Activated CD8-positive, alpha-beta memory T cell treated with anti-CD3 and anti-CD28 coated beads, Interleukin-2, amount 50 U/mL, for 48 hours (primary cell): ENCODE measurements at regions not wholly inside any gene's neighbourhood (a gene's known extent, or its start where the extent isn't known, plus 50 kb on each side); places are given as distances from the start of the nearest gene placed in this dataset.
"Not testable (repeated sequence)": the region's sequence is repeated elsewhere in the genome, so short reads cannot be mapped to it uniquely, and the experiment has no call there.

Experiments used
- DNase-seq: peaks from one replicate; pipeline ENCODE4 v3.0.0-alpha.2; 2020

DNA sequence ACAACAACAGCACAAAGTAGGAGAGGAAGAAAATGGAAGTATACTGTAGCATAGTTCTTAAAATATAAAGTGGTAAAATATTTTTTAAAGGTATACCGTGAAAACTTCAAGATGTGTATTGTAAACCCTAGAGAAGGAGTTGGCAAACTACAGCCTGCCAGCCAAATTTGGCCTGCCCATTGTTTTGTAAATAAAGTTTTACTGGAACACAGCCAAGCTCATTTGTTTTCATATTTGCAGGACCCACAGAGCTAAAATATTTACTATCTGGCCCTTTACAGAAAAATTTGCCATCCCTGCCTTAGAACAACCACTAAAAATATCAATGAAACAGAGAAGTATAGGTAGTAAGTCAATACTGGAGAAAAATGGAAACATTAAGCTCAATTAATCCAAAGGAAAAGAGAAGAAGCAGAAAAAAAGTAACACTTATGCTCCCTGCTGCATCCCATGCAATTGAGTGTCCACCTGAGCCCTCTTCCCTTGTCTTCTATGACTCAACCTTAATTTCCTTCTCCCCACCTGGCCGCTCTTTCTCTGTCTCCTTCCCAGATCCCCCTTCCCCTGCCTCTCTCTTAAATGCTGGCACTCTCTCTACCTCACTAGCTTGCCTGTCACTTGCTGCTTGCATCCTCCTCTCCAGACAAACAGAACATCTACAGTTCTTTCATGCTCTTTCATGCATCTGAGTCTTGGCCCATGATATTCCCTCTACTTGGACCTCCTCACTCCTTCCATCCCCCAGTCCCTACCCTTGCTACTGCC lies 50.6 kb upstream of the FER start:
- DNase-seq: no peak

GRCh38 chr5:108696407-108696806 lies 51.3 kb upstream of the FER start:
- DNase-seq: no peak

DNA sequence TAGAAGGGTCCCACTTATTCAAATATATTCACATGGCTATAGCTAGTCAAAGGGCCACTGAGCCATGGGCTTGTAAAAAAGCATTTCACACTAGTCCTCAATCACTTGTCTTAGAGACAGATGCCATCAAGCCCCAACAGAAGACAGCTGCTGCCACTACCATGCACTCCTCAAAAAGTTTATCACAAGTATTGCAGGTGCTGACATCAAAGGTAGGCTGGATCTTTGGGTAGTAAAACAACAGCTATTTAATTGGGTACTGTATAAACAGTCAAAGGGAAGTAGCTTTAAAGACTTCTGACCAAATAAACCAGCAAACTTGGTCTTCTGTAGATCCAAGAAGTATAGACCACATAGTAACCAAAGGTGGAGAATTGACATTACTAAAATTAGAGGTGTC lies 59.2 kb upstream of the FER start:
- no peak for DNase-seq

DNA sequence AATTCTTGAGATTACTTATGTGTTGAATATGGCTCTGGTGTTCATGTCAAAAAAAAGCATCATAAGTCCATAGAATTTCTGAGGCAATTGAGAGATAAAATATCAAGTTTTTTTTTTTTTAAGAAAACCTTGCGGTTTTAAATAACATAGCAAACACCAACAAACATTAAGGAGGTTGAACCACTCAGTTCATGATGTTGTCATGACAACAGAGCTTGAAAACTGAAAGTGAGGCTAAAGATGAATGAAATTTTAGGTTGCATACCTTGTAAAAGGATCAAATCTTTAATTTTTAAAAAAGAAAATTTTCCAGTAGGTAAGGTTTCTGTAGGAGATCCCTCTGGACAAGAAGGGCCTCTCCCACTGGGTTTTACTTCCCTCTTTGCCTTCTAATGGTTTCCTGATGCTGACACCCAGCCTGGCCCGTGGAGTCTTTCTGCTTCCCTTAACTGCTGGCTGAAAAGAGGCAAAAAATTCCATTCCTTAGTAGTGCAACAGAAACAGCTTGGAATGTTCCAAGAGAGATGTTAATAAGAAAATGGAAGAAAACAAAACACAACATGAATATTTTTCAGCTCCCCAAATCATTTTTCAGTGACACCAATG lies 60.0 kb upstream of the FER start:
- DNase-seq: no peak

GRCh38 chr5:108686676-108687075 lies 61.0 kb upstream of the FER start:
- DNase-seq: no peak

DNA sequence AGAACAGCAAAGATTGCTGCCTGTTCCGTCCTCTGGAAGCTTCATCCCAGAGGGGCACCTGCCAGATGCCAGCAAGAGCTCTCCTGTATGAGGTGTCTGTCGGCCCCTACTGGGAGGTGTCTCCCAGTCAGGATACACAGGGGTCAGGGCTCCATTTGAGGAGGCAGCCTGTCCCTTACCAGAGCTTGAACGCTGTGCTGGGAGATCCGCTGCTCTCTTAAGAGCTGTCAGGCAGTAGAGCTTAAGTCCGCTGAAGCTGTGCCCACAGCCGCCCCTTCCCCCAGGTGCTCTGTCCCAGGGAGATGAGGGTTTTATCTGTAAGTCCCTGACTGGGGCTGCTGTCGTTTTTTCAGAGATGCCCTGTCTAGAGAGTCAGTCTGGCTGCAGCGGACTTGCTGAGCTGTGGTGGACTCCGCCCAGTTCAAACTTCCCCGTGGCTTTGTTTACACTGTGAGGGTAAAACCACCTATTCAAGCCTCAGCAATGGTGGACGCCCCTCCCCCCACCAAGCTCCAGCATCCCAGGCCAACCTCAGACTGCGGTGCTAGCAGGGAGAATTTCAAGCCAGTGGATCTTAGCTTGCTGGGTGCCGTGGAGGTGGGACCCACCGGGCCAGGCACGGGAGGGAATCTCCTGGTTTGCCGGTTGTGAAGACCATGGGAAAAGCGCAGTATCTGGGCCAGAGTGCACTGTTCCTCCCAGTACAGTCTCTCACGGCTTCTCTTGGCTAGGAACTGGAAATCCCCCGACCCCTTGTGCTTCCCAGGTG lies 62.1 kb upstream of the FER start:
- not testable (repeated sequence) for DNase-seq

- no peak for DNase-seq
Measured at GRCh38 chr5:108681079-108681921, 66.4 kb upstream of the FER start.

DNA sequence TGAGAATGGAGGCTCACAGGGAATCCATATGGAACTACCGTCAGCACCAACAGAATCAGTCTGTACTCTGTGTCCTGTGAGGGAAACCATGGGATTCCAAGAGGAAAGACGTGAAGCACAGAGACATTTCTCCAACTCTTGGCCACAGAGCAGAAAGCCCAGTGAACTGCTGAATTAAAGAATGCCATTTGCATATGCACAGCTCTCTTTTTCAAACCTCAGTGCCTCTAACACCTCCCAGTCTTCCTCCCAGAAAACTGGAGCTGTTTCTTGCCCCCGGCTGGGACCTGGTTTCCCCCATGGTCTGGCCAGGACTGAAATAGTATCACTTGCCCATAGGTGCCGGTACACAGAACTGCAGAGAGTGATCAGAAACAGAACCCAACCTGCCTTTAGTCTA lies 69.6 kb upstream of the FER start:
- no peak for DNase-seq

DNA sequence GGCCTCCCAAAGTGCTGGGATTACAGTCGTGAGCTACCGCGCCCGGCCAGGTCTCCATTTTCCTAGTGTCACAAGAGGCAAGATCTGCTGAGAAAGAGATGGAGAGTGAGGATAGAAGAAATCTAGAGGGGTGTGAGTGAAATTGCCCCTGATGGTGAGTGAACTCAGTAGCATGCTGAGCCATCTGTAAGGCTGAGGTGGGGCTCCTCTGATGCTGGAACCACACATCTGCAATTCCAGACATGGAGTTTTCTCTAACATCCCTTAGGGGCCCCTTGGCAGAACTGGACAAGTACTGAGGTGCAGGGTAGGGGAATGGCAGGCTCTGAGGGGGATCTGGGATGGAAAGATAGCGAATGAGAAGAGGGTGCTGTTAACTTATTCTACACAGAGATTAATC lies 72.0 kb upstream of the FER start:
- no peak for DNase-seq

- no peak for DNase-seq
Measured at GRCh38 chr5:108672639-108673038, 75.1 kb upstream of the FER start.

DNA sequence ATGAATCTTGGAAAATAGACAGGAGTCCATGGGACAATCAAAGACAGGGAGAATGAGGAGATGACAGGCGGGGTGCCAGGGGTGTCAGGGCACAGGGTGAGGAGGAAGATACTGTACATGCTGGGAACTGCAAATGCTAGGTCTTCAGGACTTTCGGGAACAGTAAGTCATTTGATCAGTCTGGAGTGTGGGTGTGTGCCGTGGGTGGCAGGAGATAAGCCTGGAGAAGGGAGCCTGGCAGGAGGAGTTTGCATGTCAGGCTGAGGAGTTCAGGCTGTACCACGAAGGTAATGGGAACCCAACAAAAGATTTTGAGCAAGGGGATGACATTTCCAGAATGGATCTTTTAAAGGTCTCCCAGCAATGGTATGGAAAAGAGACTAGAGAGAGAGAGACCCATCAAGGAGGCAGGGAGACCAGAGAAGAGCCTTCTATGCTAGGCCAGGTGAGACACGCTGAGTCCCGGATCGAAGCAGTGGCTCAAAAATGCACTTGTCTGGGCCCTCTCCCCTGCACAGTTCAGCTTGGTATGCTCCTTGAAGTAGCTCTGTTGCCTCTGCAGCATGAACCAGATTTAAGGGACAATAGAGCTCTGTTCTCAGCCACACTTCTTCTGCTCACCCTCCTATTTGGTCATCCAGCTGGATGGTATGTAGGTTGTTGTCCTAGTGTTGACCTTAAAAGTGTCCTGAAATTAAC lies 77.0 kb upstream of the FER start:
- DNase-seq: no peak

- no peak for DNase-seq
Measured at GRCh38 chr5:108669462-108669861, 78.2 kb upstream of the FER start.

- DNase-seq: no peak
Measured at GRCh38 chr5:108661590-108662219, 86.0 kb upstream of the FER start.

DNA sequence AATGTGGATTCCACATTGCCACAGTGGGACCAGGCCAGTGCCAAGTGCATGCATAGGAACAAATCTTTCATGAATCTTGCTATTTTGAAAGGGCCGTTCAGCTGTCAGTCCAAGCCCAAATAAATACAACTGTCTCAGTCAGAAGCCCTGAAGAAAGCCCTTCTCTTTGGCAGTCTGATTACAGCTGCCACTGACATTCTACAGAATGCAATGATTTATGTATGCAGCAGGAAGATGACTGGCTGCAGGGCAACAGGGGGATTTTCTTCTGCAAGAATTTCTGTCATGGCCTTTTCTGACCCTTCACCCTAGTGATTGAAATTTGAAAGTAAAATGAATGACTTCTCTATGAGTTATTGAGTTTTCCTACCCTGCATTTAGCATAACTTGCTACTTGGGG lies 86.7 kb upstream of the FER start:
- DNase-seq: no peak

DNA sequence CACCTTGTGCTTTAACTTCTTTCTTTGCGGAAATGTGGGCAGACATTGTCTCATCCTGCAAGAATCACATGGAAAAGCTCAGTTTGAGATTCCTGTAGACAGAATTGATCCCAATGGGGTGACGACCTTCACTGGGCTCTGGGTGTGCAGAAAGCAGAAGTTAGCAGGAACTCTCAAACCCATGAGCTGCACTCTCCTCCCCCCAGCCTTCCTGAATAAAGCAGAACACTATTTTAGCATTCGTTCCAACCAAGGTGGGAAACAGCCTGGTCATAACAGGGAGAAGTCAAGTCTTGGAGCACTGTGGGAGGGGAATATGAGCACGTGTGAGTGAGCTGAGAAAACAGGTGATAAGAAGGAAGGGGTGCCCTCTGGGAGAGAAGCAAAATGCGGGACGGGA lies 87.4 kb upstream of the FER start:
- no peak for DNase-seq

DNA sequence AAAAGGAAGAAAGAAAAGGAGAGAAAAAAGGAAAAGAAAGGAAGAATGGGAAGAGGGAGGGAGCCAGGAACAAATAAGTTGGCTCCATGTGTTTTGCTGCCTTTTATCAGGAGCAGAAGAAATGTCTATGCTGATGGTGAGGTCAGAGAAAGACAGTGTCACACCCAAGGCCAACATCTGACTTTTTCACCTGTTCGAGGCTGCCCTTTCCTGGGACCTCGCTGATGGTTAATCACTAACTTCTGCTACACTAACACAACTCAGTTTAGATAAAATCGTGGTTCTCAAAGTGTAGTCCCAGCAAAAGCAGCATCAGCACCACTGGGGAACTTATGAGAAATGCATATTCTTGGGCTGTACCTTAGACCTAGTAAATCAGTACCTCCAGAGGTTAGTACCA lies 88.2 kb upstream of the FER start:
- DNase-seq: no peak

DNA sequence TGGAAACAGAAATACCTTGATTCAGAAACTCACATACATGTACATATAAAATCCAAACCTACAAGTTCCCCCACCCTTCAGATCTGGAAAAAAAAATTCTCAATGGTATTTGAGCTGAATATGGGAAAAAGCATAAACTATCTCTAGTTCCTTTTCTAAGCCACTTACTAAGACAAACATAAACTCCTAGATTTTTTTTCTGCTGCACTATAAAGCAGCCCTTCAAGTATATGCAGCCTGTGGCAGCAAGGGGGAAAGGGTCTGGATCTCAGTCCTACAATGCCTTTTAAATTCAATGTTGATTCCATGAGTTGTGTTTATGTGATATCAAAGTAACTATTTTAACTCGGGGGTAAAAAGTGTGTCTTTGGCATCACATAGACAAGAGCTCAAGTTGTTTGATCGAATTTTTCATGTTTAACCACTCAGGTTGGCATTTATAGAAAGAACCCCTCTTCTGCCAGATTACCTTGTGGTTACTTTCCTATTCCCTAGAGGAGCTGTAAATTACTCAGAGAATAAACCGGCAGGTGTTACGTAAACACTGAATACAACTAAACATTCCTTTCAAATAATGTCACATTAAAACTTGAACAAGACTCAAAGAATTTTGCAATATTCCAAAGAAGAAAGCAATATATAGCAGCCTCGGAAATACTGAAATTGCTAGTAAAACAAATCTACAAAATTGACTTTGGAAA lies 91.8 kb upstream of the FER start:
- no peak for DNase-seq

DNA sequence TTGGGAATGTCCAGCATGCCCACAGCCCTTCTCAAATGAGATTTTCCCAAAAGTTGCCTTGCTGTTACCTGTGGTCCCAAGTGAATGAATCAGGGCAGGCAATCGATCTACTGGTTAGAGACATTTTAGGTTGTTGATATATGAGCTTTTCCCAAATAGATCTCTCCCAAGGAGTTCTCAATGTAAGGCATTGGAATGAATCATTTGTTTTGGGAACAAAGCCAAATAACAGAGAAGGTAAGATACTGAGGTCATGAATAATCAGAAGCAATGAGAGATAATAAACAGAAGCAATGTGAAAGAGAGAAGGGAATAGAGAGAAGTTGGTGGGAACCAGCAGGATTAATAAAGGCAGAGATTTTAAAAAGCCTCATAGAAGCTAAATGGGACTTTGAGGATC lies 93.6 kb upstream of the FER start:
- DNase-seq: no peak

- no peak for DNase-seq
Measured at GRCh38 chr5:108653201-108653600, 94.5 kb upstream of the FER start.

GRCh38 chr5:108650997-108651396 lies 96.7 kb upstream of the FER start:
- DNase-seq: no peak

- DNase-seq: no peak
Measured at GRCh38 chr5:108649646-108650045, 98.1 kb upstream of the FER start.
